HepG2 (cell line): ENCODE measurements at regions not wholly inside any gene's neighbourhood (a gene's known extent, or its start where the extent isn't known, plus 50 kb on each side); places are given as distances from the start of the nearest gene placed in this dataset.

Experiments
- FOXA1 ChIP-seq, 2 experiments: fragments of 450-650 bp in 1 of 2; sonication (generic) in 1 of 2; formaldehyde crosslinking in 1 of 2; IDR thresholded peaks; 2 replicates each; pipeline versions ENCODE4 v1.4.0 to v1.6.1; 2016 to 2020; ENCODE audit warnings: missing genetic modification reagents in 1 of 2
- HDAC6 ChIP-seq: fragments of 200-600 bp; sonication (generic); IDR thresholded peaks from 2 replicates; pipeline ENCODE4 v1.7.0; 2017; ENCODE audit warnings: mild to moderate bottlenecking, antibody characterized with exemption, low read length, low read depth
- HOMEZ ChIP-seq: IDR thresholded peaks from 2 replicates; pipeline ENCODE4 v1.6.1; 2016; ENCODE audit warnings: low read depth
- NFIC ChIP-seq: IDR thresholded peaks from 2 replicates; pipeline ENCODE4 v1.6.1; 2012; ENCODE audit warnings: mild to moderate bottlenecking, low read length, inconsistent platforms
- ZBTB33 ChIP-seq: sonication (generic); formaldehyde crosslinking; IDR thresholded peaks from 2 replicates; pipeline ENCODE4 v1.4.0; 2020; ENCODE audit warnings: missing genetic modification reagents
- ZNF263 ChIP-seq: sonication (generic); formaldehyde crosslinking; IDR thresholded peaks from 2 replicates; pipeline ENCODE4 v1.4.0; 2020; ENCODE audit warnings: missing genetic modification reagents
- TF ChIP-seq, protein P1 (sequence below): IDR thresholded peaks from 2 replicates; pipeline ENCODE4 v1.4.0; 2020; ENCODE audit warnings: mild to moderate bottlenecking, missing genetic modification reagents

- no peak for TF ChIP-seq ZBTB33 (CRISPR knock-in tag)
- TF ChIP-seq ZNF263 (CRISPR knock-in tag), result no peak
- no peak for TF ChIP-seq FOXA1 (IDR thresholded peaks at IDR 0.05)
- TF ChIP-seq FOXA1 (CRISPR knock-in tag; IDR thresholded peaks at IDR 0.05), result no peak
- no peak for TF ChIP-seq HOMEZ (CRISPR knock-in tag)
- no peak for TF ChIP-seq HDAC6
- TF ChIP-seq, protein P1, sequence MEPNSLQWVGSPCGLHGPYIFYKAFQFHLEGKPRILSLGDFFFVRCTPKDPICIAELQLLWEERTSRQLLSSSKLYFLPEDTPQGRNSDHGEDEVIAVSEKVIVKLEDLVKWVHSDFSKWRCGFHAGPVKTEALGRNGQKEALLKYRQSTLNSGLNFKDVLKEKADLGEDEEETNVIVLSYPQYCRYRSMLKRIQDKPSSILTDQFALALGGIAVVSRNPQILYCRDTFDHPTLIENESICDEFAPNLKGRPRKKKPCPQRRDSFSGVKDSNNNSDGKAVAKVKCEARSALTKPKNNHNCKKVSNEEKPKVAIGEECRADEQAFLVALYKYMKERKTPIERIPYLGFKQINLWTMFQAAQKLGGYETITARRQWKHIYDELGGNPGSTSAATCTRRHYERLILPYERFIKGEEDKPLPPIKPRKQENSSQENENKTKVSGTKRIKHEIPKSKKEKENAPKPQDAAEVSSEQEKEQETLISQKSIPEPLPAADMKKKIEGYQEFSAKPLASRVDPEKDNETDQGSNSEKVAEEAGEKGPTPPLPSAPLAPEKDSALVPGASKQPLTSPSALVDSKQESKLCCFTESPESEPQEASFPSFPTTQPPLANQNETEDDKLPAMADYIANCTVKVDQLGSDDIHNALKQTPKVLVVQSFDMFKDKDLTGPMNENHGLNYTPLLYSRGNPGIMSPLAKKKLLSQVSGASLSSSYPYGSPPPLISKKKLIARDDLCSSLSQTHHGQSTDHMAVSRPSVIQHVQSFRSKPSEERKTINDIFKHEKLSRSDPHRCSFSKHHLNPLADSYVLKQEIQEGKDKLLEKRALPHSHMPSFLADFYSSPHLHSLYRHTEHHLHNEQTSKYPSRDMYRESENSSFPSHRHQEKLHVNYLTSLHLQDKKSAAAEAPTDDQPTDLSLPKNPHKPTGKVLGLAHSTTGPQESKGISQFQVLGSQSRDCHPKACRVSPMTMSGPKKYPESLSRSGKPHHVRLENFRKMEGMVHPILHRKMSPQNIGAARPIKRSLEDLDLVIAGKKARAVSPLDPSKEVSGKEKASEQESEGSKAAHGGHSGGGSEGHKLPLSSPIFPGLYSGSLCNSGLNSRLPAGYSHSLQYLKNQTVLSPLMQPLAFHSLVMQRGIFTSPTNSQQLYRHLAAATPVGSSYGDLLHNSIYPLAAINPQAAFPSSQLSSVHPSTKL, result no peak
- no peak for TF ChIP-seq NFIC
Measured at GRCh38 chr2:187775651-187776050, 221.4 kb upstream of the TFPI start.
